Activated CD8-positive, alpha-beta memory T cell treated with anti-CD3 and anti-CD28 coated beads, Interleukin-2, amount 50 U/mL, for 24 hours (primary cell): ENCODE measurements at regions not wholly inside any gene's neighbourhood (a gene's known extent, or its start where the extent isn't known, plus 50 kb on each side); places are given as distances from the start of the nearest gene placed in this dataset.

Experiments used
- DNase-seq: peaks from one replicate; pipeline ENCODE4 v3.0.0-alpha.2; 2020; ENCODE audit errors: extremely low read depth

GRCh38 chr18:46265196-46266156 is 161.3 kb downstream of the HAUS1 start:
- DNase-seq, result no peak

- DNase-seq, result no peak
Observed at GRCh38 chr18:46266473-46266872, 162.3 kb downstream of the HAUS1 start.

- no peak for DNase-seq
Observed at GRCh38 chr18:46268671-46269070, 164.5 kb downstream of the HAUS1 start.

GRCh38 chr18:46269275-46269674 is 165.1 kb downstream of the HAUS1 start:
- no peak for DNase-seq

- DNase-seq, result no peak
Observed at GRCh38 chr18:46271488-46271887, 167.3 kb downstream of the HAUS1 start.

GRCh38 chr18:46273861-46274260 is 169.7 kb downstream of the HAUS1 start:
- DNase-seq, result no peak

GRCh38 chr18:46274266-46274665 is 170.1 kb downstream of the HAUS1 start:
- no peak for DNase-seq

GRCh38 chr18:46275370-46275769 is 171.2 kb downstream of the HAUS1 start:
- DNase-seq, result no peak

GRCh38 chr18:46276748-46277147 is 172.6 kb downstream of the HAUS1 start:
- no peak for DNase-seq

GRCh38 chr18:46278481-46279465 is 174.6 kb downstream of the HAUS1 start:
- DNase-seq, result no peak

- no peak for DNase-seq
Observed at GRCh38 chr18:46279673-46280072, 175.5 kb downstream of the HAUS1 start.

- peak; percentile 17 for DNase-seq
Observed at GRCh38 chr18:46281185-46282176, 177.3 kb downstream of the HAUS1 start.

- no peak for DNase-seq
Observed at GRCh38 chr18:46282177-46282570, 178.0 kb downstream of the HAUS1 start.

GRCh38 chr18:46282646-46283045 is 178.5 kb downstream of the HAUS1 start:
- no peak for DNase-seq

GRCh38 chr18:46283268-46283667 is 179.1 kb downstream of the HAUS1 start:
- DNase-seq, result no peak

- no peak for DNase-seq
Observed at GRCh38 chr18:46283895-46284295, 179.7 kb downstream of the HAUS1 start.

GRCh38 chr18:46289463-46289862 is 185.3 kb downstream of the HAUS1 start:
- no peak for DNase-seq

- no peak for DNase-seq
Observed at GRCh38 chr18:46289931-46290330, 185.7 kb downstream of the HAUS1 start.

- no peak for DNase-seq
Observed at GRCh38 chr18:46290440-46291020, 186.3 kb downstream of the HAUS1 start.

GRCh38 chr18:46291149-46291548 is 187.0 kb downstream of the HAUS1 start:
- no peak for DNase-seq

GRCh38 chr18:46293742-46294181 is 189.6 kb downstream of the HAUS1 start:
- no peak for DNase-seq
